UCSD-AML1 (cell line): ENCODE measurements at regions not wholly inside any gene's neighbourhood (a gene's known extent, or its start where the extent isn't known, plus 50 kb on each side); places are given as distances from the start of the nearest gene placed in this dataset.
A peak's percentile ranks its signal among the peaks of the same experiment; 100 is the strongest.
"Not testable (repeated sequence)": the region's sequence is repeated elsewhere in the genome, so short reads cannot be mapped to it uniquely, and the experiment has no call there.

Source experiments
- DNase-seq: peaks from one replicate; lab custom pipeline; 2025; ENCODE audit not compliant: unreplicated experiment; lab: John Stamatoyannopoulos, UW

- no peak for DNase-seq
These were observed 130.4 kb upstream of the ADAMTS9 start for GRCh38 chr3:64818196-64818595.

DNA sequence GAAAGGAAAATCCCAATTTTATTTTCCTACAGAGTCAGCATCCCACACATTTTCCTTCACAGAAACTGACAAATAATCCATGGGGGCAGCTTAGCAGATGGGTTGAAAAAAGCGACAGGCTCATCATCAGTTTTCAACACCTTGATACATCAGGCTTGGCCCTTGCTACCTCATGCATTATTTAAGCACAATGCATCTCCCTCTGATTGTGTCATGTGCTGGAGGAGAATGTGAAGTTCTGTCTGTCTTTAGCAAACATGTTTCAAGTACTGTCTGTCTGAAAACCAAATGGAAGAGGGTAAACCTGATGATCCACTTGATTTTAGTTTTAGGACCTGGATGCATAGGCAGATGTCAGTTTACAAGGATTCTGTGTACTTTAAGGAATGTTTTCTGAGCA is 128.6 kb upstream of the ADAMTS9 start:
- DNase-seq = no peak

GRCh38 chr3:64815789-64816188 is 128.0 kb upstream of the ADAMTS9 start:
- DNase-seq = no peak

- DNase-seq = no peak
These were observed 127.4 kb upstream of the ADAMTS9 start for GRCh38 chr3:64815195-64815631.

DNA sequence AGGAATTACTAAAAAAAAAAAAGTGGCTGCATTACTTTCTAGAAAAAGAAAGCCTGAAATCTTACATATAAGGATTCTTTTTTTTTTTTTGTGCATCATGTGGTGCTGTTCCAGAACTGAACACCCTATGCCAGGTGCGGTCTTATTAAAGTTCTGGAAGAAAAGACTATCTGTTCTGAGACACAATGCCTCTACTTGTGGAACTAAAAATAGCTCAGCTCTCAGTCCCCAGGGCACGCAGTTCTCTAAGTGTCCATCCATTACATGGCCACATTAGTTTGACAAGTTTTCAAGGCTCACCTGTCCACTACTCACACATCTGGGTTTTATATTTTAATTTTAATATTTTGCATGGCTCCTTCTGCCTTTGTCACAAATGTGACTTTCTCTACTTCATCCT is 126.6 kb upstream of the ADAMTS9 start:
- DNase-seq = no peak

GRCh38 chr3:64813326-64813725 is 125.5 kb upstream of the ADAMTS9 start:
- no peak for DNase-seq

DNA sequence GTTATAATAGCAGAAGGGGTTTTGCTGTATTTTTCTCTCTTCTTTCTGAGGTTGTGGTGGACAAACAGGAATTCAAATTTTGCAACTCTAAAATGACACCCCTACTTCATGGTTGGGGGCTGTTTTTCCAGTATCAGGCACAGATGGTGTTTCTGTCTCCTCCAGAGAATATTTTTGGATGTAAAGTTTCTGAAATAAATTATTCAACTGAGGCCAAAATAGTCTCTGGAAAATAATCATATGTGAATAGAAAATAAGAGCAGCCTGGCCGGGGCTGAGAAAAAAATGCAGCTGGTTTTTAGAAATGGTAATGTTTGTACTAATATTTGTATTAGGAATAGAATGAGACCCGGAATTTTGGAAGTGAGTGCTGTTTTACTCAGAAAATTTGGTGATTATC is 121.3 kb upstream of the ADAMTS9 start:
- DNase-seq = no peak

DNA sequence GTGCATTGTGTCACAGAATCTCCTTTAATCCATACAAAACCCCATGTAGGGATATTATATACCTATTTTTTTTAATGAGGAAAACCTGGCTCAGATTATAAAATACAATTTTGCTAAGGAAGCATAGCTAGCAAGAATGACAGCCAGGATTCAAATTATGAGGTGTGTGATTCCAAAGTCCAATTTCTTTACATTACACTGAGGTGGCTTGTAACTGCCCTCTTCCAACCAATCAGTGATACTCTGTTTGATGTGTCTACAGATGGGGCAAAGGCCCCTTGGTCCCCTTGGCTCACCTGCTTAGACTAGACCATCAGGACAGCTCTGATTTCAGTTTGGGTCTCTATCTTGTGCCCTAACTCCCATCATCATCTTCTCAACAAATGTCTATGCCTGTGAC is 120.3 kb upstream of the ADAMTS9 start:
- DNase-seq = no peak

- DNase-seq = no peak
These were observed 119.1 kb upstream of the ADAMTS9 start for GRCh38 chr3:64806668-64807605.

GRCh38 chr3:64805978-64806377 is 118.2 kb upstream of the ADAMTS9 start:
- DNase-seq = no peak

DNA sequence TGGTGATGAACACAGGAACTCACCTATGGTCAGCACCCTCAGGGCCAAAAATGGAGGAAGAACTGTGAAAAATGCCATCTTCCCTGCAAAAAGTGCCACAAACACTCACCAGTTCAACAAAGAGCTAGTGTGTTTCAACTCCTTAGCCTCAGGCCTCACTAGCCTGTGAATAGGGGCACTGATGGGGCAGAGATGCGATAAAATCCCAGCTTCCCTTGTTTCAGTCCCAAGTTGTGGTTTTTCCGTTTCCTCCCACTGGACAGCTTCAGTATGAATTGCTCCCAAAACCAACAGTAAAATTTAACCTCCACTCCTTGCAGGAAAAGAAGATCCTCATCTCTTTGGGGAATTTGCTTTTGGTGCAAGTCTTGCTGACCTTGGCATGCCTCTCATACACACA is 117.4 kb upstream of the ADAMTS9 start:
- no peak for DNase-seq

DNA sequence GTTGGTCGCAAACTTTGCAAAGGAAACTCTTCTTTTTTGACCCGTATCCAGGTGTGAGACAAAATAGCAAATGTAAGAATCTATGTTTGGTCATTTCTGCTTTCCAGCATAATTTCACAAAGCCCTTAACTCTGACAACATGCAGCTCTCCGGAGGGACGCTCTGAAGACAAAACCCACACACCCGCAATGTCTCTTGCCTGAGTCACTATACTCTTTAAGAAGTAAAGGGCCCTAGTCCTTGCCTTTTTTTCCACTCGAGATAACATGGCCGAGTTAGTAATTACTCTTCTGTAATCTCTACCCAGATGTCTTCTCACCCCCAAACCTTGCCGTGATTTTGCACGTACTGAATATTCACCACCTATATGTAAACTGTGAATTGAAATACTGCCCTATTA is 115.7 kb upstream of the ADAMTS9 start:
- no peak for DNase-seq

DNA sequence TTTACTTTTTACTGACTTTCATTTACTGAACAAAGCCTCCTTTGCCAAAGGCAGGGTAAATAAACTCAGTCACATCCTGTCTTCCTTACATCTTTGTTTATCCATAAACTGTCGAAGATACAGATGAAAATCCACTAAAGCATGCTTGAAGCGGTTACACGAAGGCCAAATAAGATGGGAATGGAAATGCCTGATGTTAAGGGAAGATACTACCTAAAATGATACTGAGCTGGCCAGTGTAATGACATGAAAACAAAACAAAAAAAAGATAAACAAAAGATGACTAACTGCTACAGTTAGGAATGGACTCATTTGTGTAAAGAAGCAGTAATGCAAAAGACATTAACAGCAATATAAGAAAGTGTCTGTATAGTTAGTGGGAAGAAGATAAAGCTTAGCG is 114.7 kb upstream of the ADAMTS9 start:
- no peak for DNase-seq

DNA sequence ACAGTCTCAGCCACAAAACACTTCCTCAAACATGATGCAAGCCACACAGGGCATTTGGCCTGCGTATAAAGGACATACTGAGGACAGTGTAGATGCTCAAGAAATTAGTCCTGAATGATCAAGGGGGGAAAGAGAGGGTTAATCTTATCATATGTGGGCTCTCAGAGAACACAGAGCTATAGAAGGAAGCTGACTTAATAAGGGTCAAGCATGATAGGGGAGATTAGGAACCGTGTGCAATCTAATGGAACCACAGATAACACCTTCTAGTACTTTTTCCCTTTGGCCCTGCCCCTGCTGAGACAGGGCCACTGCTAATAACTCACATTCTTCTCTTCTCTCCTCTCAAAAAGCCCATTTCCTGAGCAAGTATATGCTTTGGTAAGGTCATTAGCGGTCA is 114.1 kb upstream of the ADAMTS9 start:
- no peak for DNase-seq

- no peak for DNase-seq
These were observed 111.8 kb upstream of the ADAMTS9 start for GRCh38 chr3:64799606-64800005.

DNA sequence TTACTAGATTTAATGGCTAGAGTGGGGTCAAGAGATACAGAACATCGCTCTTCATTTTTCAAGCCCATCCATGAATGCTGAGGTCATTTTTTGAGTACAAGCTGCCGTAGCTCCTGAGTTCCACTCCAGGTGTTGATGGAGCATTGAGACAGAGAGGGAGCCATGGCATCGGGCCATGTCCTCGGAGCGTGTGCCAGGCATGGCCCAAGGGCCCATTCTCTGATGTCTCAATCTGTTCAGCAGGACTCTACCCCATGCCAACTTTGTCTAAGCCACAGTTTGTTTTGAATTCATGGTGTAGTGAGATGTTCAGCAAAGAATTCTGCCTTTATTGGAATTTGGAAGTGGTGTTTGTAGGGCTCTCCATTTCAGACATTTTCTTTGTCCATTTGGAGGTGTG is 110.5 kb upstream of the ADAMTS9 start:
- DNase-seq = no peak

- peak; percentile 61 for DNase-seq
These were observed 109.0 kb upstream of the ADAMTS9 start for GRCh38 chr3:64796607-64797399.

- no peak for DNase-seq
These were observed 104.6 kb upstream of the ADAMTS9 start for GRCh38 chr3:64792445-64792844.

- DNase-seq = no peak
These were observed 101.3 kb upstream of the ADAMTS9 start for GRCh38 chr3:64789111-64789510.

GRCh38 chr3:64783200-64783599 is 95.4 kb upstream of the ADAMTS9 start:
- DNase-seq = no peak

- DNase-seq = not testable (repeated sequence)
These were observed 93.1 kb upstream of the ADAMTS9 start for GRCh38 chr3:64780923-64781322.

DNA sequence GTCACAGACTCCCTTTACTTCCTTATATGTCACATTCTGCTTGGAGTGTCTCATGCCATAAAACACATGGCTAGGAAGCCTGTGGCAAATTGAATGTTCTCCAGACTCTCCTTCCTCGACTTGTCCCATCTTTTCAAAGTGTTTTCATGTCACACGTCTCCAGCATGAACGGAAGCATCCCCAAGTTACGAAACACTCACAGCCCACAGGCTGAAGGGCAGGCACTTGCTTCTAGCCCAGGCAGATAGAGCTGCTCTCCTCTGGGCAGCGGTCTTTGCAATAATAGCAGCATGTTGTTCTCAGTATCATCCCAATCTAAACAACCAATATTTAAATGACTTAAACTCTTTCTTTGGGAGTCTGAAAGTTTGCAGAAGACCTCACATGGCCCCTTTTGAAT is 85.3 kb upstream of the ADAMTS9 start:
- DNase-seq = peak; percentile 21
